ENCODE measurements at regions not wholly inside any gene's neighbourhood (a gene's known extent, or its start where the extent isn't known, plus 50 kb on each side); places are given as distances from the start of the nearest gene placed in this dataset.

DNA sequence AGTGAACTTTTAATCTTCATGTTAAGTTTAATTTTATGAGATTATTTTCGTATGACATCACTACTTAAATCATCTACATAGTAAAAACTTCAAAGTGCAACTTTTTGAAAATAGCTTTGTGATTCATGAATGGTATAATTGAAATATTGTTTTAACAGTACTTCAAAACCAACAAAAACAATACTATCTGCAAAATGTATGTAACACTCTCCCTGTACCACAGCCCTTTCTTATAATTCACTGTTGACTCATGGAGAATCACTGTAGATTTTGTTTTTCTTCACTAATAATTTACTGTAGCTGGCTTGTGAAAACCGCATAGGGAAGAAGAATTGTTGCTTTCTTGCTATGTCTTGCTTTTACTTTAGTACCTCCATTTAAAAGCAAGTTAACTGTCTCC, 301.4 kb upstream of the ADAMTS5 start:
- Histone ChIP-seq H3K36me3 (ENCODE audit: control insufficient read depth in 4 of 4, insufficient read depth in 4 of 4, low read length in 3 of 4) (no peaks in the 10 kb centered on the region), H3K27me3 (replicated peaks in 2 of 5; ENCODE audit: control insufficient read depth in 4 of 5, insufficient read depth in 5 of 5, low read length in 4 of 5) (no peaks in the 10 kb centered on the region), H3K9me3 (ENCODE audit: control extremely low read depth in 1 of 5, control insufficient read depth in 4 of 5, insufficient read depth in 2 of 5, low read depth in 1 of 5, low read length in 4 of 5) (no peaks in the 10 kb centered on the region), H3K4me1 (ENCODE audit: control extremely low read depth in 1 of 4, control insufficient read depth in 4 of 4, insufficient read depth in 4 of 4, low read length in 3 of 4) (no peaks in the 10 kb centered on the region), H3K4me3 (ENCODE audit: control insufficient read depth in 1 of 7, extremely low read depth in 1 of 7, insufficient read depth in 4 of 7, low read depth in 2 of 7, low read length in 6 of 7) (no peak overlapping the region), H3K27ac (ENCODE audit: insufficient read depth in 1 of 2, low read depth in 1 of 2, low read length in 2 of 2, poor library complexity in 1 of 2, severe bottlenecking in 2 of 2) (no peak overlapping the region)
- no CpG with 5 or more reads among the region's 2 CpGs for WGBS (ENCODE audit: insufficient coverage)
- ChIA-PET CTCF (no interaction called here), POLR2A (no interaction called here)
- DNase-seq, result no peak

- Histone ChIP-seq H3K4me3 (ENCODE audit: control insufficient read depth in 1 of 7, extremely low read depth in 1 of 7, insufficient read depth in 4 of 7, low read depth in 2 of 7, low read length in 6 of 7) (no peak overlapping the region), H3K4me1 (ENCODE audit: control extremely low read depth in 1 of 4, control insufficient read depth in 4 of 4, insufficient read depth in 4 of 4, low read length in 3 of 4) (no peaks in the 10 kb centered on the region), H3K36me3 (ENCODE audit: control insufficient read depth in 4 of 4, insufficient read depth in 4 of 4, low read length in 3 of 4) (no peaks in the 10 kb centered on the region), H3K9me3 (ENCODE audit: control extremely low read depth in 1 of 5, control insufficient read depth in 4 of 5, insufficient read depth in 2 of 5, low read depth in 1 of 5, low read length in 4 of 5) (no peaks in the 10 kb centered on the region), H3K27me3 (replicated peaks in 2 of 5; ENCODE audit: control insufficient read depth in 4 of 5, insufficient read depth in 5 of 5, low read length in 4 of 5) (no peaks in the 10 kb centered on the region), H3K27ac (ENCODE audit: insufficient read depth in 1 of 2, low read depth in 1 of 2, low read length in 2 of 2, poor library complexity in 1 of 2, severe bottlenecking in 2 of 2) (no peak overlapping the region)
- WGBS (ENCODE audit: insufficient coverage), result no CpG with 5 or more reads among the region's 2 CpGs
- CTCF ChIA-PET, result no interaction called here
- DNase-seq, result no peak
- POLR2A ChIA-PET, result no interaction called here
Observed at GRCh38 chr21:27265949-27266348, 299.1 kb upstream of the ADAMTS5 start.

- DNase-seq, result no peak
- Histone ChIP-seq H3K27me3 (replicated peaks in 2 of 5; ENCODE audit: control insufficient read depth in 4 of 5, insufficient read depth in 5 of 5, low read length in 4 of 5) (no peaks in the 10 kb centered on the region), H3K4me3 (ENCODE audit: control insufficient read depth in 1 of 7, extremely low read depth in 1 of 7, insufficient read depth in 4 of 7, low read depth in 2 of 7, low read length in 6 of 7) (no peak overlapping the region), H3K27ac (ENCODE audit: insufficient read depth in 1 of 2, low read depth in 1 of 2, low read length in 2 of 2, poor library complexity in 1 of 2, severe bottlenecking in 2 of 2) (no peak overlapping the region), H3K4me1 (ENCODE audit: control extremely low read depth in 1 of 4, control insufficient read depth in 4 of 4, insufficient read depth in 4 of 4, low read length in 3 of 4) (no peaks in the 10 kb centered on the region), H3K36me3 (ENCODE audit: control insufficient read depth in 4 of 4, insufficient read depth in 4 of 4, low read length in 3 of 4) (no peaks in the 10 kb centered on the region), H3K9me3 (ENCODE audit: control extremely low read depth in 1 of 5, control insufficient read depth in 4 of 5, insufficient read depth in 2 of 5, low read depth in 1 of 5, low read length in 4 of 5) (no peaks in the 10 kb centered on the region)
- ChIA-PET POLR2A (no interaction called here), CTCF (no interaction called here)
- WGBS (ENCODE audit: insufficient coverage), result 100% methylated on average over 1 of the region's 1 CpG
Observed at GRCh38 chr21:27265492-27265891, 298.6 kb upstream of the ADAMTS5 start.

GRCh38 chr21:27261676-27262075, 294.8 kb upstream of the ADAMTS5 start:
- CTCF ChIA-PET, result no interaction called here
- DNase-seq, result no peak
- H3K36me3 ChIP-seq (ENCODE audit: control insufficient read depth in 4 of 4, insufficient read depth in 4 of 4, low read length in 3 of 4), result no peaks in the 10 kb centered on the region

GRCh38 chr21:27260728-27261127, 293.8 kb upstream of the ADAMTS5 start:
- POLR2A ChIA-PET, result interaction anchor here (0.8 kb wide), 1 partner anchor 1121 kb away, joined by 3 read pairs; no protein-coding TSS in a partner anchor
- Histone ChIP-seq H3K4me3 (ENCODE audit: control insufficient read depth in 1 of 7, extremely low read depth in 1 of 7, insufficient read depth in 4 of 7, low read depth in 2 of 7, low read length in 6 of 7) (no peak overlapping the region), H3K4me1 (ENCODE audit: control extremely low read depth in 1 of 4, control insufficient read depth in 4 of 4, insufficient read depth in 4 of 4, low read length in 3 of 4) (no peaks in the 10 kb centered on the region), H3K36me3 (ENCODE audit: control insufficient read depth in 4 of 4, insufficient read depth in 4 of 4, low read length in 3 of 4) (no peaks in the 10 kb centered on the region), H3K27ac (ENCODE audit: insufficient read depth in 1 of 2, low read depth in 1 of 2, low read length in 2 of 2, poor library complexity in 1 of 2, severe bottlenecking in 2 of 2) (no peak overlapping the region), H3K9me3 (ENCODE audit: control extremely low read depth in 1 of 5, control insufficient read depth in 4 of 5, insufficient read depth in 2 of 5, low read depth in 1 of 5, low read length in 4 of 5) (no peaks in the 10 kb centered on the region), H3K27me3 (replicated peaks in 2 of 5; ENCODE audit: control insufficient read depth in 4 of 5, insufficient read depth in 5 of 5, low read length in 4 of 5) (no peaks in the 10 kb centered on the region)
- CTCF ChIA-PET, result interaction anchor here (0.7 kb wide), 1 partner anchor 232 kb away, joined by 3 read pairs; no protein-coding TSS in a partner anchor
- no peak for DNase-seq
- WGBS (ENCODE audit: insufficient coverage), result no CpG with 5 or more reads among the region's 2 CpGs

More at GRCh38 chr21:27261676-27262075, 294.8 kb upstream of the ADAMTS5 start:
- no peak overlapping the region for H3K27ac ChIP-seq (ENCODE audit: insufficient read depth in 1 of 2, low read depth in 1 of 2, low read length in 2 of 2, poor library complexity in 1 of 2, severe bottlenecking in 2 of 2)
- POLR2A ChIA-PET, result no interaction called here
- H3K9me3 ChIP-seq (ENCODE audit: control extremely low read depth in 1 of 5, control insufficient read depth in 4 of 5, insufficient read depth in 2 of 5, low read depth in 1 of 5, low read length in 4 of 5), result no peaks in the 10 kb centered on the region
- H3K4me1 ChIP-seq (ENCODE audit: control extremely low read depth in 1 of 4, control insufficient read depth in 4 of 4, insufficient read depth in 4 of 4, low read length in 3 of 4), result no peaks in the 10 kb centered on the region
- H3K27me3 ChIP-seq (replicated peaks in 2 of 5; ENCODE audit: control insufficient read depth in 4 of 5, insufficient read depth in 5 of 5, low read length in 4 of 5), result no peaks in the 10 kb centered on the region
- no CpG with 5 or more reads among the region's 2 CpGs for WGBS (ENCODE audit: insufficient coverage)
- H3K4me3 ChIP-seq (ENCODE audit: control insufficient read depth in 1 of 7, extremely low read depth in 1 of 7, insufficient read depth in 4 of 7, low read depth in 2 of 7, low read length in 6 of 7), result no peak overlapping the region

DNA sequence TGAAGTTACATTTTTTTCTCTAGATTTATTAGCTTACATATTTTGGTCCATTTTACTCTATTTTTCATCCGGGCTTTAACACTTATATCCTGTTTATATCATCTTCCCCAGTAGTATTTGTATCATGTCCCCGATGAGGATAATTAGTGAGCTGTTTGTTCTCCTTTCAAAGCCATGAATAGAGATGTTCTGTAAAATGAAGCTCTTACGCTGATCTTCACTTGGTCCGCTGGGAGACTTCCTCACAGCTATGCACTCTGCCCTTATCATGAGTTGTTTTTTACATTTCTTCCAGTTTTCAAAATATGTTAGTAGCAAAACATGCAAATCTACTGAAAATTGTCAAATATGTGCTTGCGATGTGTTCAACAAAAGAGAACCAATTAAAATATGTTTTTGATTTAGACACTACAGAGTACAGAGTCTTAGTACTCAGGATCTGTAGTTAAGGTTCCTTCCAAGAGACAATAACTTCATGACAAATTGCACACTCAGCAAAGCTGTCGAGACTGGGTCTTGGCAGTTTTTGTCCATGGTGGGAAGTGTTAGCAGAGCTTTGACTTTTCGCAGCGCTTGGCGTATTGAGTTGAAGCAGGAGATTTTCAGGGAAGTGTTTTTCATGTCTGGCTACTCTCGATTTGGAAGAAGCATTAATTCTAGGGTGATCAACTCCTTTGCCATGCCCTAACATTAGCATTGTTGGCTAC, 292.0 kb upstream of the ADAMTS5 start:
- Histone ChIP-seq H3K27me3 (replicated peaks in 2 of 5; ENCODE audit: control insufficient read depth in 4 of 5, insufficient read depth in 5 of 5, low read length in 4 of 5) (no peaks in the 10 kb centered on the region), H3K27ac (ENCODE audit: insufficient read depth in 1 of 2, low read depth in 1 of 2, low read length in 2 of 2, poor library complexity in 1 of 2, severe bottlenecking in 2 of 2) (no peak overlapping the region), H3K4me3 (ENCODE audit: control insufficient read depth in 1 of 7, extremely low read depth in 1 of 7, insufficient read depth in 4 of 7, low read depth in 2 of 7, low read length in 6 of 7) (no peak overlapping the region), H3K9me3 (ENCODE audit: control extremely low read depth in 1 of 5, control insufficient read depth in 4 of 5, insufficient read depth in 2 of 5, low read depth in 1 of 5, low read length in 4 of 5) (no peaks in the 10 kb centered on the region), H3K36me3 (ENCODE audit: control insufficient read depth in 4 of 4, insufficient read depth in 4 of 4, low read length in 3 of 4) (no peaks in the 10 kb centered on the region), H3K4me1 (ENCODE audit: control extremely low read depth in 1 of 4, control insufficient read depth in 4 of 4, insufficient read depth in 4 of 4, low read length in 3 of 4) (no peaks in the 10 kb centered on the region)
- ChIA-PET POLR2A (no interaction called here), CTCF (no interaction called here)
- no peak for DNase-seq
- 96% methylated on average over 6 of the region's 10 CpGs for WGBS (ENCODE audit: insufficient coverage)

GRCh38 chr21:27257908-27258556, 291.1 kb upstream of the ADAMTS5 start:
- POLR2A ChIA-PET, result no interaction called here
- Histone ChIP-seq H3K4me3 (ENCODE audit: control insufficient read depth in 1 of 7, extremely low read depth in 1 of 7, insufficient read depth in 4 of 7, low read depth in 2 of 7, low read length in 6 of 7) (no peak overlapping the region), H3K4me1 (ENCODE audit: control extremely low read depth in 1 of 4, control insufficient read depth in 4 of 4, insufficient read depth in 4 of 4, low read length in 3 of 4) (no peaks in the 10 kb centered on the region), H3K9me3 (ENCODE audit: control extremely low read depth in 1 of 5, control insufficient read depth in 4 of 5, insufficient read depth in 2 of 5, low read depth in 1 of 5, low read length in 4 of 5) (no peaks in the 10 kb centered on the region), H3K27ac (ENCODE audit: insufficient read depth in 1 of 2, low read depth in 1 of 2, low read length in 2 of 2, poor library complexity in 1 of 2, severe bottlenecking in 2 of 2) (no peak overlapping the region), H3K36me3 (ENCODE audit: control insufficient read depth in 4 of 4, insufficient read depth in 4 of 4, low read length in 3 of 4) (no peaks in the 10 kb centered on the region), H3K27me3 (replicated peaks in 2 of 5; ENCODE audit: control insufficient read depth in 4 of 5, insufficient read depth in 5 of 5, low read length in 4 of 5) (no peaks in the 10 kb centered on the region)
- no peak for DNase-seq
- 86% methylated on average over 1 of the region's 3 CpGs for WGBS (ENCODE audit: insufficient coverage)
- CTCF ChIA-PET, result no interaction called here

Measured in common myeloid progenitor, CD34-positive (primary cell).